ENCODE measurements at regions not wholly inside any gene's neighbourhood (a gene's known extent, or its start where the extent isn't known, plus 50 kb on each side); places are given as distances from the start of the nearest gene placed in this dataset.

- no peak for TF ChIP-seq CTCF (IDR thresholded peaks at IDR 0.05; ENCODE audit: low read depth, low read length, missing control alignments)
- DNase-seq (ENCODE audit: extremely low read depth, low read depth) = no peak
- no peak overlapping the region for H3K4me3 ChIP-seq (replicated peaks; ENCODE audit: low read depth, low read length)
Measured at GRCh38 chr14:104359969-104360442, 219.6 kb upstream of the C14orf180 start.

- DNase-seq (ENCODE audit: extremely low read depth, low read depth) = no peak
- no peak overlapping the region for H3K4me3 ChIP-seq (replicated peaks; ENCODE audit: low read depth, low read length)
- TF ChIP-seq CTCF (IDR thresholded peaks at IDR 0.05; ENCODE audit: low read depth, low read length, missing control alignments) = no peak
Measured at GRCh38 chr14:104360501-104360900, 219.1 kb upstream of the C14orf180 start.

- no peak for TF ChIP-seq CTCF (IDR thresholded peaks at IDR 0.05; ENCODE audit: low read depth, low read length, missing control alignments)
- DNase-seq (ENCODE audit: extremely low read depth, low read depth) = no peak
- no peak overlapping the region for H3K4me3 ChIP-seq (replicated peaks; ENCODE audit: low read depth, low read length)
Measured at GRCh38 chr14:104361101-104361591, 218.4 kb upstream of the C14orf180 start.

GRCh38 chr14:104361921-104362681, 217.5 kb upstream of the C14orf180 start:
- DNase-seq (ENCODE audit: extremely low read depth, low read depth) = no peak

GRCh38 chr14:104362761-104363605, 216.6 kb upstream of the C14orf180 start:
- no peak for DNase-seq (ENCODE audit: extremely low read depth, low read depth)
- H3K4me3 ChIP-seq (replicated peaks; ENCODE audit: low read depth, low read length) = no peak overlapping the region
- no peak for TF ChIP-seq CTCF (IDR thresholded peaks at IDR 0.05; ENCODE audit: low read depth, low read length, missing control alignments)

More at GRCh38 chr14:104361921-104362681, 217.5 kb upstream of the C14orf180 start:
- no peak for TF ChIP-seq CTCF (IDR thresholded peaks at IDR 0.05; ENCODE audit: low read depth, low read length, missing control alignments)
- H3K4me3 ChIP-seq (replicated peaks; ENCODE audit: low read depth, low read length) = no peak overlapping the region

GRCh38 chr14:104363891-104364760, 215.4 kb upstream of the C14orf180 start:
- H3K4me3 ChIP-seq (replicated peaks; ENCODE audit: low read depth, low read length) = no peak overlapping the region
- DNase-seq (ENCODE audit: extremely low read depth, low read depth) = no peak
- no peak for TF ChIP-seq CTCF (IDR thresholded peaks at IDR 0.05; ENCODE audit: low read depth, low read length, missing control alignments)
